Fibroblast of pulmonary artery (primary cell): ENCODE measurements at regions not wholly inside any gene's neighbourhood (a gene's known extent, or its start where the extent isn't known, plus 50 kb on each side); places are given as distances from the start of the nearest gene placed in this dataset.

Experiments used
- DNase-seq: peaks from one replicate; pipeline ENCODE4 v3.0.0-alpha.2; 2010; ENCODE audit warnings: low read depth
- H3K4me3 ChIP-seq: replicated peaks from 2 replicates; pipeline ENCODE4 v1.5.1; 2011; ENCODE audit warnings: low read depth, mild to moderate bottlenecking, control low read depth, low read length, moderate library complexity
- TF ChIP-seq, protein P1 (sequence below): IDR thresholded peaks from 2 replicates; pipeline ENCODE4 v1.5.1; 2011; ENCODE audit warnings: mild to moderate bottlenecking, control low read depth, low read length, inconsistent platforms; ENCODE audit errors: missing control alignments

GRCh38 chr4:185920171-185920570, 108.2 kb upstream of the SORBS2 start:
- H3K4me3 ChIP-seq, result no peak overlapping the region
- TF ChIP-seq, protein P1, sequence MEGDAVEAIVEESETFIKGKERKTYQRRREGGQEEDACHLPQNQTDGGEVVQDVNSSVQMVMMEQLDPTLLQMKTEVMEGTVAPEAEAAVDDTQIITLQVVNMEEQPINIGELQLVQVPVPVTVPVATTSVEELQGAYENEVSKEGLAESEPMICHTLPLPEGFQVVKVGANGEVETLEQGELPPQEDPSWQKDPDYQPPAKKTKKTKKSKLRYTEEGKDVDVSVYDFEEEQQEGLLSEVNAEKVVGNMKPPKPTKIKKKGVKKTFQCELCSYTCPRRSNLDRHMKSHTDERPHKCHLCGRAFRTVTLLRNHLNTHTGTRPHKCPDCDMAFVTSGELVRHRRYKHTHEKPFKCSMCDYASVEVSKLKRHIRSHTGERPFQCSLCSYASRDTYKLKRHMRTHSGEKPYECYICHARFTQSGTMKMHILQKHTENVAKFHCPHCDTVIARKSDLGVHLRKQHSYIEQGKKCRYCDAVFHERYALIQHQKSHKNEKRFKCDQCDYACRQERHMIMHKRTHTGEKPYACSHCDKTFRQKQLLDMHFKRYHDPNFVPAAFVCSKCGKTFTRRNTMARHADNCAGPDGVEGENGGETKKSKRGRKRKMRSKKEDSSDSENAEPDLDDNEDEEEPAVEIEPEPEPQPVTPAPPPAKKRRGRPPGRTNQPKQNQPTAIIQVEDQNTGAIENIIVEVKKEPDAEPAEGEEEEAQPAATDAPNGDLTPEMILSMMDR, result no peak
- DNase-seq, result no peak

GRCh38 chr4:185920691-185921260, 108.8 kb upstream of the SORBS2 start:
- no peak overlapping the region for H3K4me3 ChIP-seq
- TF ChIP-seq, protein P1, result no peak
- no peak for DNase-seq

DNA sequence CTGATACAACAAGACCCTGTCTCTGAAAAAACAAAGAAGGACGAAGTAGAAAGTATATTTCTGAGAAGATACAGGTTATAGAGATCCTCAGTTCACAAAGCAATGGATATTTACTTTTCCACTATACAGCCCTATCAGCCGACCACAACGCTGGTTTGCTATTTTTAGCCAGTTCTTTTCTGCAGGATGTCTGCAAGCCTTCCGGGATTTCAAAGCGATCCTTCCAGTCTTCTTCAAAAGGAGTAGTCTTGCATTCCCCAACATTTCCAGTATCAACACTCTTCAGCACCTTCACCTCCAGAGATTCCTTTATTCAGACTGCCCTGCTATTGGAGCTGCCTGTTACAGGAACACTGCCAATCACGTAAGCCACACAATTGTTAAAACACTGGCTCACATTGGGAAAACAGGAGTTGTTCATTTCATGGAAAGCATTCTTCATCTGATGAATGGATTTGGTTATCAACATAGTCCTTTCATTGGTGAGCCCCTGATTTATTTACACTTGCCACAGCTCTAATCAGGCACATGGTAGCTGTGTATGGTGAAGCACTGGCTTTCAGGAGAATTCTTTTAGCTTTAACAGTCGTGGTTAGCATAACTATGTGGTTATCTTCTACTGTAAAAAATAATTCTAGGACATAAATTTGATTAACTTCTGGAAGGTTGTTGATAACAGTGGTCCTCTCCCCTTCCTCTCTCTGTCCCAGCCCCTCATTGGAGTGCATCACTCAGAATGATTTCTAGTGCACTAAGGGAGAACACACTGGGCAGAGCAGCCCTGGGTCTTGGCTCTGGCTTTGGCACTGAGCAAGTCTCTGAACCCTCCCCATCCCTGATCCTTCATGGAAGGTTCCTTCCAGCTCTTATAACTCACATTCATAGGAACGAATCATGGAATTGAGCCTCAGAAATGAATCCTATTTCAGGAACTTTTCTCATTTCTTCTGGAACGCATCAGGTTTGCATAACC, 109.9 kb upstream of the SORBS2 start:
- TF ChIP-seq, protein P1, result no peak
- H3K4me3 ChIP-seq, result no peak overlapping the region
- DNase-seq, result no peak

- TF ChIP-seq, protein P1, result no peak
- DNase-seq, result no peak
- no peak overlapping the region for H3K4me3 ChIP-seq
Observed at GRCh38 chr4:185924458-185925044, 112.6 kb upstream of the SORBS2 start.

DNA sequence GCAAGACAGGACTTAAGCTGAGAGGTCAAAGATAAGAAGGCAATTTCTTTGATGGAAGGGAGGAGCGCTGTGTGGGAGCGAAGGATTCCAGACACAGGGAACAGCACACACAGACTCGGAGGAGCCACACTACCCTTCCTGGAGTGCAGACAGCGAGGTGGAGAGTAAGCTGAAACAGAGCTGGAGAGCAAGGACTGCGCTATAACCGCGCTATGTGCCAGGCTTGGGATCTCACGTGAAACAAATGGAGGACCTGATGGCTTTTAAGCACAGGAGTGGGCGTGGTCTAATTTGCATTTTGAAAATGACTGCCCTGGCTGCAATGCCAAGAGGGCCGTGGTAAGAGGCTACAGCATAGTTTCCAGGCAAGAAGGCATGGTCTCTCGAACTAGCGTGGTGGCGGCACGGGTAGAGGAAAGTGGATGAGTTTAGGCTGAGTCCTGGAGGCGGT, 113.9 kb upstream of the SORBS2 start:
- DNase-seq, result no peak
- no peak overlapping the region for H3K4me3 ChIP-seq
- TF ChIP-seq, protein P1, result no peak

DNA sequence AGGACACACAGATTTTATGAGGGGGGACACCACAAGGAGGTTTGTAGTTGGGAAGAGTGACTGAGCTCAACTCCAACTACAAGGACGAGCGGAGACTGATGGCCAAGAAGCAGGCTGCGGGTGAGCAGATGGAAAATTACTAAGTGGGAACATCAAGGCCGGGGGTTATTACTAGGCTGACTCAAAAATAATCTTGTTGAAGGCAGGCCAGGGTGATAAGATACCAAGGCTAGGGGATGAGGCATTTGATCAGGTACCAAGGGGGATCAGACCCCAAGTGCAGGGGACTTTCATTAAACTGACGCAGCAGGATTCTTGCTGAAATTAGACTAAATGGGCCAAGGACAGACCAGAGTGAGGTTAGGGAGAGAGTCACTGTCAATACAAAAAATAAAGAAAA, 119.4 kb upstream of the SORBS2 start:
- TF ChIP-seq, protein P1, result no peak

More for the DNA sequence above, 119.4 kb upstream of the SORBS2 start:
- DNase-seq, result no peak
- H3K4me3 ChIP-seq, result no peak overlapping the region
